SK-N-SH (cell line): ENCODE measurements at regions not wholly inside any gene's neighbourhood (a gene's known extent, or its start where the extent isn't known, plus 50 kb on each side); places are given as distances from the start of the nearest gene placed in this dataset.

Experiments
- CTCF ChIA-PET: fragments of 300-600, 350-600 bp; formaldehyde crosslinking; extraction: SDS; loops from one replicate; lab custom pipeline; 2021; lab: Yijun Ruan, JAX
- POLR2A ChIA-PET: fragments of 350-600 bp; sonication (Branson Sonifier 250); formaldehyde crosslinking; extraction: SDS; loops from one replicate; lab custom pipeline; 2020; ENCODE audit warnings: antibody characterized with exemption, inconsistent platforms; lab: Yijun Ruan, JAX
- DNase-seq: peaks from one replicate; pipeline ENCODE4 v3.0.0; 2012
- H2AFZ ChIP-seq: fragments of 200-600 bp; sonication (generic); 2 replicates; pipeline ENCODE4 v1.8.1; 2016; ENCODE audit warnings: antibody characterized with exemption, mild to moderate bottlenecking, low read depth
- H3F3A ChIP-seq: fragments of 200-600 bp; sonication (generic); replicated peaks from 2 replicates; pipeline ENCODE3; 2016; ENCODE audit warnings: antibody characterized with exemption, mild to moderate bottlenecking; ENCODE audit not compliant: insufficient read depth
- H3K27ac ChIP-seq, 2 experiments: fragments of 200-500 bp in 1 of 2; fragments of 200-600 bp in 1 of 2; sonication (Bioruptor generic) in 1 of 2; sonication (generic), shearing (Covaris generic) in 1 of 2; 2 replicates each; pipeline versions ENCODE4 v1.5.1 to v1.6.1; 2014 to 2016; ENCODE audit warnings: low read depth in 2 of 2, inconsistent platforms in 1 of 2, low read length in 1 of 2, mild to moderate bottlenecking in 1 of 2, mixed read lengths in 1 of 2
- H3K27me3 ChIP-seq: fragments of 200-600 bp; sonication (generic), shearing (Covaris generic); 2 replicates; pipeline ENCODE4 v1.6.1; 2016; ENCODE audit warnings: mixed run types; ENCODE audit not compliant: insufficient read depth
- H3K36me3 ChIP-seq, 2 experiments: fragments of 200-500 bp in 1 of 2; fragments of 200-600 bp in 1 of 2; sonication (Bioruptor generic) in 1 of 2; sonication (generic) in 1 of 2; replicated peaks in 1 of 2; 2 replicates each; pipeline versions ENCODE3 to v1.5.1; 2014 to 2016; ENCODE audit warnings: low read length in 1 of 2, mild to moderate bottlenecking in 1 of 2; ENCODE audit not compliant: insufficient read depth in 2 of 2, control insufficient read depth in 1 of 2
- H3K4me1 ChIP-seq, 2 experiments: fragments of 200-500 bp in 1 of 2; fragments of 200-600 bp in 1 of 2; sonication (Bioruptor generic) in 1 of 2; sonication (generic), shearing (Covaris generic) in 1 of 2; 2 replicates each; pipeline versions ENCODE4 v1.5.1 to v1.6.1; 2014 to 2016; ENCODE audit warnings: low read depth in 1 of 2, low read length in 1 of 2, mixed run types in 1 of 2; ENCODE audit not compliant: insufficient read depth in 2 of 2, control insufficient read depth in 1 of 2
- H3K4me2 ChIP-seq: fragments of 200-600 bp; sonication (generic), shearing (Covaris generic); 2 replicates; pipeline ENCODE4 v1.6.1; 2017; ENCODE audit warnings: mixed run types
- H3K4me3 ChIP-seq, 2 experiments: fragments of 200-500 bp in 1 of 2; fragments of 200-600 bp in 1 of 2; sonication (Bioruptor generic) in 1 of 2; sonication (generic), shearing (Covaris generic) in 1 of 2; 2 replicates each; pipeline versions ENCODE4 v1.5.1 to v1.8.1; 2014 to 2016; ENCODE audit warnings: low read depth in 2 of 2, inconsistent platforms in 1 of 2, low read length in 1 of 2, mild to moderate bottlenecking in 1 of 2, mixed read lengths in 1 of 2, moderate library complexity in 1 of 2
- H3K79me2 ChIP-seq: fragments of 200-600 bp; sonication (generic); 2 replicates; pipeline ENCODE4 v1.8.1; 2017; ENCODE audit warnings: mild to moderate bottlenecking; ENCODE audit not compliant: insufficient read depth
- H3K9ac ChIP-seq: fragments of 200-600 bp; sonication (generic); 2 replicates; pipeline ENCODE4 v1.6.1; 2017; ENCODE audit warnings: mixed run types
- H3K9me2 ChIP-seq: fragments of 200-600 bp; sonication (generic); 2 replicates; pipeline ENCODE4 v1.6.1; 2017; ENCODE audit warnings: mixed run types
- H3K9me3 ChIP-seq: fragments of 200-600 bp; sonication (generic); 2 replicates; pipeline ENCODE4 v1.6.1; 2017; ENCODE audit warnings: mixed run types, mild to moderate bottlenecking, moderate library complexity
- H4K20me1 ChIP-seq: fragments of 200-600 bp; sonication (generic); 2 replicates; pipeline ENCODE4 v1.6.1; 2017; ENCODE audit warnings: mild to moderate bottlenecking, mixed run types; ENCODE audit not compliant: insufficient read depth
- CHD2 ChIP-seq: fragments of 150-350 bp; IDR thresholded peaks from 2 replicates; pipeline ENCODE4 v1.6.1; 2018; ENCODE audit warnings: low read length; ENCODE audit not compliant: partially characterized antibody
- EP300 ChIP-seq, 2 experiments: IDR thresholded peaks; 2 replicates each; pipeline versions ENCODE4 v1.4.0 to v1.6.1; 2012; ENCODE audit warnings: borderline replicate concordance in 1 of 2, low read depth in 1 of 2, low read length in 1 of 2
- FOXM1 ChIP-seq: IDR thresholded peaks from 2 replicates; pipeline ENCODE4 v1.4.0; 2012; ENCODE audit warnings: low read depth, mild to moderate bottlenecking
- GABPA ChIP-seq: IDR thresholded peaks from 2 replicates; pipeline ENCODE4 v1.4.0; 2012; ENCODE audit warnings: low read depth, mild to moderate bottlenecking
- JUND ChIP-seq: IDR thresholded peaks from 2 replicates; pipeline ENCODE4 v1.4.0; 2012
- MXI1 ChIP-seq: IDR thresholded peaks from 2 replicates; pipeline ENCODE4 v1.6.1; 2012; ENCODE audit warnings: mild to moderate bottlenecking, low read depth, low read length, improper control_type of control experiment
- NFIC ChIP-seq: IDR thresholded peaks from 2 replicates; pipeline ENCODE4 v1.4.0; 2012; ENCODE audit warnings: borderline replicate concordance
- NRF1 ChIP-seq: IDR thresholded peaks from 2 replicates; pipeline ENCODE4 v1.6.1; 2012; ENCODE audit warnings: low read depth, mild to moderate bottlenecking, low read length
- TAF1 ChIP-seq: IDR thresholded peaks from 2 replicates; pipeline ENCODE4 v1.6.1; 2012; ENCODE audit warnings: low read depth, mild to moderate bottlenecking, low read length, moderate library complexity, borderline replicate concordance
- TEAD4 ChIP-seq: IDR thresholded peaks from 2 replicates; pipeline ENCODE4 v1.4.0; 2012; ENCODE audit warnings: mild to moderate bottlenecking, borderline replicate concordance; ENCODE audit not compliant: insufficient read depth
- YY1 ChIP-seq: IDR thresholded peaks from 2 replicates; pipeline ENCODE4 v1.4.0; 2012; ENCODE audit warnings: low read depth, mild to moderate bottlenecking
- WGBS: methylation state at CpG from one replicate; pipeline ENCODE4 v1.1.6; 2017; ENCODE audit warnings: low lambda C conversion rate; 5-methylcytosine and 5-hydroxymethylcytosine counted together
- TF ChIP-seq, protein P1 (sequence below): IDR thresholded peaks from 2 replicates; pipeline ENCODE4 v1.6.1; 2012; ENCODE audit warnings: mild to moderate bottlenecking, low read depth, low read length, moderate library complexity
- TF ChIP-seq, protein P2 (sequence below): fragments of 200-600 bp; sonication (generic); IDR thresholded peaks from 2 replicates; pipeline ENCODE4 v1.6.1; 2017; ENCODE audit warnings: antibody characterized with exemption, mild to moderate bottlenecking, moderate library complexity
- TF ChIP-seq, protein P3 (sequence below): fragments of 150-350 bp; IDR thresholded peaks from 2 replicates; pipeline ENCODE4 v1.6.1; 2017; ENCODE audit warnings: antibody characterized with exemption, low read length, low read depth, borderline replicate concordance
- TF ChIP-seq, protein P4 (sequence below): fragments of 150-350 bp; IDR thresholded peaks from 2 replicates; pipeline ENCODE4 v1.6.1; 2016; ENCODE audit warnings: mild to moderate bottlenecking, low read depth, low read length

DNA sequence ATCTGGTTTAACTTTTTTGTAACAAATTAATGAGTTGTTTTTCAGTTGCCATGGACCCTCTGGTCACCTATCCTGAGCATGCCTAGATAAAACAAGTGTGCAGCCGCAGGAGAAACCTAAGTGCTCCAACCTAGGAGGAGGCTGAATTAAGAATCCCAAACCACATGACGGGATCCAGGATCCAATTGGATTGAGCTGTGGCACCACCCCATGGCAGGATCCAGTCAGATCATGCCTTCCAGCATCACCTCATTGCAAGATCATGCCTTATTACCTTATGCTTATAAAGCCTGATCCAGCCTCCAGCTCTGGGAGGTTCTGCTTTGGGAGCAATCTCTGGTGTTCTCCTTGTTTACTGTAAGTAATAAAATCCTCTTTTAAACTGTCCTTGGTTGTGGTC lies 662.0 kb downstream of the TLR4 start:
- DNase-seq, result no peak
- Histone ChIP-seq H3F3A (no peaks in the 10 kb centered on the region), H4K20me1 (no peaks in the 10 kb centered on the region), H3K36me3 (no peaks in the 10 kb centered on the region), H3K27ac (no peak overlapping the region), H3K9ac (no peak overlapping the region), H3K27me3 (no peaks in the 10 kb centered on the region), H3K9me2 (no peaks in the 10 kb centered on the region), H3K4me2 (no peak overlapping the region), H3K9me3 (no peaks in the 10 kb centered on the region), H3K4me1 (no peaks in the 10 kb centered on the region), H3K4me3 (no peak overlapping the region), H3K79me2 (no peaks in the 10 kb centered on the region), H2AFZ (no peak overlapping the region)
- POLR2A ChIA-PET, result no interaction called here
- CTCF ChIA-PET, result no interaction called here
- 23% methylated on average over 2 of the region's 2 CpGs for WGBS
- TF ChIP-seq, protein P1, sequence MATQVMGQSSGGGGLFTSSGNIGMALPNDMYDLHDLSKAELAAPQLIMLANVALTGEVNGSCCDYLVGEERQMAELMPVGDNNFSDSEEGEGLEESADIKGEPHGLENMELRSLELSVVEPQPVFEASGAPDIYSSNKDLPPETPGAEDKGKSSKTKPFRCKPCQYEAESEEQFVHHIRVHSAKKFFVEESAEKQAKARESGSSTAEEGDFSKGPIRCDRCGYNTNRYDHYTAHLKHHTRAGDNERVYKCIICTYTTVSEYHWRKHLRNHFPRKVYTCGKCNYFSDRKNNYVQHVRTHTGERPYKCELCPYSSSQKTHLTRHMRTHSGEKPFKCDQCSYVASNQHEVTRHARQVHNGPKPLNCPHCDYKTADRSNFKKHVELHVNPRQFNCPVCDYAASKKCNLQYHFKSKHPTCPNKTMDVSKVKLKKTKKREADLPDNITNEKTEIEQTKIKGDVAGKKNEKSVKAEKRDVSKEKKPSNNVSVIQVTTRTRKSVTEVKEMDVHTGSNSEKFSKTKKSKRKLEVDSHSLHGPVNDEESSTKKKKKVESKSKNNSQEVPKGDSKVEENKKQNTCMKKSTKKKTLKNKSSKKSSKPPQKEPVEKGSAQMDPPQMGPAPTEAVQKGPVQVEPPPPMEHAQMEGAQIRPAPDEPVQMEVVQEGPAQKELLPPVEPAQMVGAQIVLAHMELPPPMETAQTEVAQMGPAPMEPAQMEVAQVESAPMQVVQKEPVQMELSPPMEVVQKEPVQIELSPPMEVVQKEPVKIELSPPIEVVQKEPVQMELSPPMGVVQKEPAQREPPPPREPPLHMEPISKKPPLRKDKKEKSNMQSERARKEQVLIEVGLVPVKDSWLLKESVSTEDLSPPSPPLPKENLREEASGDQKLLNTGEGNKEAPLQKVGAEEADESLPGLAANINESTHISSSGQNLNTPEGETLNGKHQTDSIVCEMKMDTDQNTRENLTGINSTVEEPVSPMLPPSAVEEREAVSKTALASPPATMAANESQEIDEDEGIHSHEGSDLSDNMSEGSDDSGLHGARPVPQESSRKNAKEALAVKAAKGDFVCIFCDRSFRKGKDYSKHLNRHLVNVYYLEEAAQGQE, result no peak
- TF ChIP-seq NFIC (no peak), FOXM1 (no peak), NRF1 (no peak), MXI1 (no peak), CHD2 (no peak), EP300 (IDR thresholded peaks at IDR 0.05; ENCODE audit: borderline replicate concordance in 1 of 2, low read depth in 1 of 2, low read length in 1 of 2) (no peak), JUND (no peak), TEAD4 (no peak), GABPA (no peak), YY1 (no peak), TAF1 (no peak)
- TF ChIP-seq, protein P2, sequence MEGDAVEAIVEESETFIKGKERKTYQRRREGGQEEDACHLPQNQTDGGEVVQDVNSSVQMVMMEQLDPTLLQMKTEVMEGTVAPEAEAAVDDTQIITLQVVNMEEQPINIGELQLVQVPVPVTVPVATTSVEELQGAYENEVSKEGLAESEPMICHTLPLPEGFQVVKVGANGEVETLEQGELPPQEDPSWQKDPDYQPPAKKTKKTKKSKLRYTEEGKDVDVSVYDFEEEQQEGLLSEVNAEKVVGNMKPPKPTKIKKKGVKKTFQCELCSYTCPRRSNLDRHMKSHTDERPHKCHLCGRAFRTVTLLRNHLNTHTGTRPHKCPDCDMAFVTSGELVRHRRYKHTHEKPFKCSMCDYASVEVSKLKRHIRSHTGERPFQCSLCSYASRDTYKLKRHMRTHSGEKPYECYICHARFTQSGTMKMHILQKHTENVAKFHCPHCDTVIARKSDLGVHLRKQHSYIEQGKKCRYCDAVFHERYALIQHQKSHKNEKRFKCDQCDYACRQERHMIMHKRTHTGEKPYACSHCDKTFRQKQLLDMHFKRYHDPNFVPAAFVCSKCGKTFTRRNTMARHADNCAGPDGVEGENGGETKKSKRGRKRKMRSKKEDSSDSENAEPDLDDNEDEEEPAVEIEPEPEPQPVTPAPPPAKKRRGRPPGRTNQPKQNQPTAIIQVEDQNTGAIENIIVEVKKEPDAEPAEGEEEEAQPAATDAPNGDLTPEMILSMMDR, result no peak
- TF ChIP-seq, protein P3, sequence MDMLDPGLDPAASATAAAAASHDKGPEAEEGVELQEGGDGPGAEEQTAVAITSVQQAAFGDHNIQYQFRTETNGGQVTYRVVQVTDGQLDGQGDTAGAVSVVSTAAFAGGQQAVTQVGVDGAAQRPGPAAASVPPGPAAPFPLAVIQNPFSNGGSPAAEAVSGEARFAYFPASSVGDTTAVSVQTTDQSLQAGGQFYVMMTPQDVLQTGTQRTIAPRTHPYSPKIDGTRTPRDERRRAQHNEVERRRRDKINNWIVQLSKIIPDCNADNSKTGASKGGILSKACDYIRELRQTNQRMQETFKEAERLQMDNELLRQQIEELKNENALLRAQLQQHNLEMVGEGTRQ, result no peak
- TF ChIP-seq, protein P4, sequence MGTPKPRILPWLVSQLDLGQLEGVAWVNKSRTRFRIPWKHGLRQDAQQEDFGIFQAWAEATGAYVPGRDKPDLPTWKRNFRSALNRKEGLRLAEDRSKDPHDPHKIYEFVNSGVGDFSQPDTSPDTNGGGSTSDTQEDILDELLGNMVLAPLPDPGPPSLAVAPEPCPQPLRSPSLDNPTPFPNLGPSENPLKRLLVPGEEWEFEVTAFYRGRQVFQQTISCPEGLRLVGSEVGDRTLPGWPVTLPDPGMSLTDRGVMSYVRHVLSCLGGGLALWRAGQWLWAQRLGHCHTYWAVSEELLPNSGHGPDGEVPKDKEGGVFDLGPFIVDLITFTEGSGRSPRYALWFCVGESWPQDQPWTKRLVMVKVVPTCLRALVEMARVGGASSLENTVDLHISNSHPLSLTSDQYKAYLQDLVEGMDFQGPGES, result no peak
